Left lung (tissue), 4 donors: ENCODE measurements at regions not wholly inside any gene's neighbourhood (a gene's known extent, or its start where the extent isn't known, plus 50 kb on each side); places are given as distances from the start of the nearest gene placed in this dataset.

Experiments
- ATAC-seq: fragments of 200-7000 bp; cut with Tn5 transposase; one replicate; pipeline ENCODE4 v1.9.1; 2020; ENCODE audit warnings: moderate library complexity
- DNase-seq, 4 donors: peaks; one replicate each; pipeline ENCODE4 v3.0.0-alpha.2; 2013 to 2020
- H3K27ac ChIP-seq, 2 donors: fragments of 200-600 bp; sonication (generic) in 1 of 2; one replicate each; pipeline versions ENCODE4 v1.5.0 to v1.8.0; 2020 to 2021
- H3K27me3 ChIP-seq, 2 donors: fragments of 200-600 bp; sonication (generic) in 1 of 2; one replicate each; pipeline versions ENCODE4 v1.5.0 to v1.8.0; 2020 to 2021
- H3K36me3 ChIP-seq, 2 donors: fragments of 200-600 bp; sonication (generic) in 1 of 2; one replicate each; pipeline versions ENCODE4 v1.5.0 to v1.8.0; 2020 to 2021
- H3K4me1 ChIP-seq, 2 donors: fragments of 200-600 bp; one replicate each; pipeline ENCODE4 v1.8.0; 2021
- H3K4me3 ChIP-seq, 2 donors: fragments of 200-600 bp; sonication (generic) in 1 of 2; one replicate each; pipeline versions ENCODE4 v1.5.0 to v1.8.0; 2020 to 2021; ENCODE audit warnings: mild to moderate bottlenecking in 1 of 2
- H3K9me3 ChIP-seq, 2 donors: fragments of 200-600 bp; sonication (generic) in 1 of 2; one replicate each; pipeline versions ENCODE4 v1.5.0 to v1.8.0; 2020 to 2021
- CTCF ChIP-seq, 2 donors: fragments of 200-600 bp; sonication (generic) in 1 of 2; IDR thresholded peaks; one replicate each; pipeline versions ENCODE4 v1.5.0 to v1.8.0; 2021; ENCODE audit warnings: antibody characterized with exemption in 2 of 2
- intact Hi-C, 2 donors: fragments of 100-400 bp; cut with DNase I; formaldehyde crosslinking; loops; one replicate each; pipeline versions ENCODE4 v1.11.2 to v1.14.2; 2022
- donor health status: DM: no; HTN: yes; CAD: no.
- donor health status: DM: no; HTN: no; CAD: no.

- intact Hi-C loops: no loop called here
- Histone ChIP-seq H3K36me3 (no peaks in the 10 kb centered on the region), H3K27me3 (no peaks in the 10 kb centered on the region), H3K9me3 (peaks cover 0 to 4% of the 10 kb centered on the region in 2 donors), H3K4me1 (peaks cover 11 to 38% of the 10 kb centered on the region in 2 donors), H3K27ac (peak overlapping the region; percentile 68 to 73), H3K4me3 (no peak overlapping the region)
- no peak for ATAC-seq
- no peak for DNase-seq
- no peak for TF ChIP-seq CTCF (IDR thresholded peaks at IDR 0.05)
These were observed 135.2 kb upstream of the IL12A start for GRCh38 chr3:159853506-159853864.

GRCh38 chr3:159854500-159855124 is 134.0 kb upstream of the IL12A start:
- peaks cover 0 to 4% of the 10 kb centered on the region in 2 donors for H3K9me3 ChIP-seq
- peak; percentile 42 for ATAC-seq
- no peaks in the 10 kb centered on the region for H3K36me3 ChIP-seq
- H3K27ac ChIP-seq: peak overlapping the region; percentile 44 to 68
- no peak for DNase-seq
- H3K4me1 ChIP-seq: peaks cover 11 to 36% of the 10 kb centered on the region in 2 donors
- H3K4me3 ChIP-seq: no peak overlapping the region
- H3K27me3 ChIP-seq: no peaks in the 10 kb centered on the region
- intact Hi-C loops: no loop called here
- no peak for TF ChIP-seq CTCF (IDR thresholded peaks at IDR 0.05)

GRCh38 chr3:159855599-159856346 is 132.9 kb upstream of the IL12A start:
- peak overlapping the region in 1 of 2 donors; percentile 68 for H3K27ac ChIP-seq
- DNase-seq (no peak), ATAC-seq (no peak)
- no peaks in the 10 kb centered on the region for H3K36me3 ChIP-seq
- no peak overlapping the region for H3K4me3 ChIP-seq
- H3K27me3 ChIP-seq: no peaks in the 10 kb centered on the region
- H3K9me3 ChIP-seq: peaks cover 0 to under 1% of the 10 kb centered on the region in 2 donors
- intact Hi-C loops: no loop called here
- no peak for TF ChIP-seq CTCF (IDR thresholded peaks at IDR 0.05)
- H3K4me1 ChIP-seq: peaks cover 11 to 43% of the 10 kb centered on the region in 2 donors

- H3K9me3 ChIP-seq: no peaks in the 10 kb centered on the region
- no peaks in the 10 kb centered on the region for H3K36me3 ChIP-seq
- no peaks in the 10 kb centered on the region for H3K27me3 ChIP-seq
- no peak for ATAC-seq
- peaks cover 11 to 48% of the 10 kb centered on the region in 2 donors for H3K4me1 ChIP-seq
- no peak for TF ChIP-seq CTCF (IDR thresholded peaks at IDR 0.05)
- DNase-seq: no peak
- no peak overlapping the region for H3K4me3 ChIP-seq
- peak overlapping the region in 1 of 2 donors; percentile 28 for H3K27ac ChIP-seq
- intact Hi-C loops: no loop called here
These were observed 132.0 kb upstream of the IL12A start for GRCh38 chr3:159856590-159857104.

GRCh38 chr3:159857840-159858239 is 130.8 kb upstream of the IL12A start:
- H3K27me3 ChIP-seq: no peaks in the 10 kb centered on the region
- H3K9me3 ChIP-seq: no peaks in the 10 kb centered on the region
- no peaks in the 10 kb centered on the region for H3K36me3 ChIP-seq
- no peak for ATAC-seq
- intact Hi-C loops: no loop called here
- no peak overlapping the region for H3K4me3 ChIP-seq
- TF ChIP-seq CTCF (IDR thresholded peaks at IDR 0.05): no peak
- DNase-seq: no peak
- peaks cover 4 to 37% of the 10 kb centered on the region in 2 donors for H3K4me1 ChIP-seq
- no peak overlapping the region for H3K27ac ChIP-seq
